Activated CD4-positive, alpha-beta T cell treated with anti-CD3 and anti-CD28 coated beads for 24 hours (primary cell): ENCODE measurements at regions not wholly inside any gene's neighbourhood (a gene's known extent, or its start where the extent isn't known, plus 50 kb on each side); places are given as distances from the start of the nearest gene placed in this dataset.

ENCODE experiments used
- DNase-seq, 2 donors: peaks; one replicate each; pipeline ENCODE4 v3.0.0-alpha.2; 2020; ENCODE audit warnings: low read depth in 2 of 2

DNA sequence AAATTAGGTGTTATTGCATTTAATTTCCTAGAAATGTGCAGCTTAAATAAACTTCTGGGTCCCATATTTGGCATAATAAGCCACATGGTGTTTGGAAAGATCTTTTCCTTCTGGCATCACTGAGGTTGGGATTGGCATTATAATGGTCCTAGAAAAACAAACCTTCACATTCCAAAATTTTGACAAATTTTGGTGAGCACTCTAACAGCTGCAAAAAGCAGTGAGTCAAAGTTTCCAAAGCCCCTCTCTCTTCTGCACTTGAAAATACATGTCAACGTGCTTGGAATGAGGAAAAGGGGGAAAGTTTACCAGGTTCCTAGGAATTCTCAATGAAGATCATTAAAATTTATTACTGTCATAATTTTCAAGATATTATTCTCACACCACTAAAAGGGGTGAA lies 77.8 kb upstream of the STK17B start:
- DNase-seq, result no peak

GRCh38 chr2:196249860-196250259 lies 78.5 kb upstream of the STK17B start:
- DNase-seq, result no peak

DNA sequence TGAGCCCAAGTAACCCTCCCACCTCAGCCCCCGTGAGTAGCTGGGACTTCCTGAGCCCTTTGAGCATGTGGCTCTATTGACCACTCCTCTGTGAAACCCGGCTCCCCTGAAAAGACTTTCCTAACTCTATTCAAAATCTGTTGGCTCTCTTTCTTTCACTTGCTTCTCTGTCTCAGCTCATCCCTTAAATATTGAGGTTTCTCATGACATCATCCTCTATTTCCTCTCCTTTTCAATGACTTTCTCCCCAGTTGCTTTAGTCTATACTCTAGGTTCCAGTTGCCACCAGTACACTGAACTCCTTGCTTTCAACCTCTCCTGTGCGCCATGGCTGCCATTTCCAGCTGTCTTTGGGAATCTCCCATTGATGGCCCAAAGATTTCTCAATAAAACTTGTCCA lies 79.8 kb upstream of the STK17B start:
- DNase-seq, result no peak

- no peak for DNase-seq
Measured at GRCh38 chr2:196252408-196253115, 81.2 kb upstream of the STK17B start.

DNA sequence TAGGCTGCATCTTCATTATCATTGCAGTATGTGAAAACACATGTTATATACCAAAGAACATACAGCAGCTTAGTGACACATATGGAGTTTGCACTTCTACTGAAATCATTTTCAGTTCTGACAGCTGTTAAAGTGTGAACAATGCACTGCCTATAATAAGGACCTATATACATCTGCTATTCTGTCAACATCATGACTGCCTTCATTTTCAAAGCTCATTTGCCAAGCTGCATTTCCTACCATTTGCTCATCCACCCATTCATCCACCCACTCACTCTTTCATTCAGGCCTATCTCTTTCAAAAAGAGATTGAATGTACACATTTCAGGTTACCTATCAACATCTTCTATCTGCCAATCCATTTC lies 81.7 kb upstream of the STK17B start:
- no peak for DNase-seq

DNA sequence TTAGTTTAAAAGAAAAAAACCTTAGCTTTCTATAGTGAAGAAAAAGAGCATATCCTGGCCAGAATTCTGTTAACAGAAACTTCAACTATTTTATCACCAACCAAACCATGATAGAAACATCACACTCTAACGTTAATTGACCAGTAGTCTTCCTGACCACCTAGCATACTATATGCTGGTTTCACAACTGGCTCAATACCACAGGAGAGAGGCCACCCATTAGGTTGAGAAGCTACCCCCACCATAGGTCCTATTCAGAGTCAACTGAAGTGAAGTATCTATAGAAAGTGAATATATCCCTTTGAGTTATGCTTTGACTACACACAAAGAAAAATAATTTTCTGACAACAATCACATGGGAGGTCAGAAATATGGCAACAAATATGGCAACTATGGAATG lies 85.2 kb upstream of the STK17B start:
- no peak for DNase-seq

- DNase-seq, result no peak
Measured at GRCh38 chr2:196257086-196257485, 85.7 kb upstream of the STK17B start.

- no peak for DNase-seq
Measured at GRCh38 chr2:196258407-196258806, 87.0 kb upstream of the STK17B start.

GRCh38 chr2:196259507-196260481 lies 88.4 kb upstream of the STK17B start:
- DNase-seq, result no peak

- no peak for DNase-seq
Measured at GRCh38 chr2:196260546-196260945, 89.2 kb upstream of the STK17B start.

DNA sequence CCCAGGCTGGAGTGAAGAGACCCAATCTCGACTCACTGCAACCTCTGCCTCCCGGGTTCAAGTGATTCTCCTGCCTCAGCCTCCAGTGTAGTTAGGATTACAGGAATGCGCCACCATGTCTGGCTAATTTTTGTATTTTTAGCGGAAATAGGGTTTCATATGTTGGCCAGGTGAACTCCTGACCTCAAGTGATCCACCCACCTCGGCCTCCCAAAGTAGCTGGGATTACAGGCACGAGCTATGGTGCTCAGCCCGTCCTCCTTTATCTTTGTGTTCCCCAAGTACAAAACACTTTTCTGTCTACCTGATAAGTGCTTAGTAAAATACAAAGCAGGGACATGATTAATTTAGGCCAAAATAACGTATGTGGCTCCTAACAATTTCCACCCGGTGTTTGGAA lies 91.2 kb upstream of the STK17B start:
- no peak for DNase-seq

DNA sequence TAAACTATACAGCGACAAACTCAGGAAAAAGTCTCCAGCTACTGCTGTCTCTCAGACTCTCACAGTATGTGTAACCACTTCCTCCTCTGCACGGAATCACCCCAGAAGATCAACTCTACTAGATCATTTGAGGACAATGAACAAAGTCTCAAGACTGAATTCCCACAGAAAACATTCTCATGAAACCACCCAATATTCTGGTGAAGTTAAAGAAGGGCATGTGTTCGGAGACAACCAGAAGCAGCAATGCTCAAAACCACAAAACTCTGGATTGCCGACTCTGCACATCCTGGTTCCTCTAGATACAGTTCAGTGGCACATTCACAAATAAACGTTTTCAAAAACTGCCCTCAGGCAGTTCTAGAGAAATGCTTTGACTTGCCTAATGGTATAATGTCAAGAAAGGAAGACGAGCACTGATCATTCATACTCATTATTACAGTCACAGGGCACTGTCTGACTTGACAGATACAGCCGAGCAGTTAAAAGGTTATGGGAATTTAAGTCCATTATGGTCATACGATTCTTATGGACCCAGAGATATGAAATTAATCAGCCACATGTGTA lies 91.9 kb upstream of the STK17B start:
- DNase-seq, result no peak

GRCh38 chr2:196266351-196266750 lies 95.0 kb upstream of the STK17B start:
- no peak for DNase-seq

GRCh38 chr2:196266855-196267254 lies 95.5 kb upstream of the STK17B start:
- DNase-seq, result no peak

DNA sequence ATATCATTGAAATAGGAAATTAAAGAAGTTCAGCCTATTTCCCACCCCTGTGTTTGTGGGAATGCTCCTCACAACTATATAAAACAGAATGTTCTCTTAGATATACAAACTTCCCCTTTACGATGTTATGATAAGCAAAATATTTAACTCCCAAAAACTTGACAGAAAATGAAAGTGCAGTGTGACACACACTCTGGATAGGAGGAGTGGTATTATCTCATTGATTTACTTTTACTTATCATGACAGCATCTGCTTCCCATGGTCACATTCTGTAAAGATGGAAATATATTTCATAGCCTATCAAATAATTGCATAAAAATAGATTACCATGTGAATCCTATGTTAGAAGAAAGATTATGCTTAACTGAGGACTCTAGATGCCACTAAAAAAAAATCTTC lies 96.6 kb upstream of the STK17B start:
- DNase-seq, result no peak

DNA sequence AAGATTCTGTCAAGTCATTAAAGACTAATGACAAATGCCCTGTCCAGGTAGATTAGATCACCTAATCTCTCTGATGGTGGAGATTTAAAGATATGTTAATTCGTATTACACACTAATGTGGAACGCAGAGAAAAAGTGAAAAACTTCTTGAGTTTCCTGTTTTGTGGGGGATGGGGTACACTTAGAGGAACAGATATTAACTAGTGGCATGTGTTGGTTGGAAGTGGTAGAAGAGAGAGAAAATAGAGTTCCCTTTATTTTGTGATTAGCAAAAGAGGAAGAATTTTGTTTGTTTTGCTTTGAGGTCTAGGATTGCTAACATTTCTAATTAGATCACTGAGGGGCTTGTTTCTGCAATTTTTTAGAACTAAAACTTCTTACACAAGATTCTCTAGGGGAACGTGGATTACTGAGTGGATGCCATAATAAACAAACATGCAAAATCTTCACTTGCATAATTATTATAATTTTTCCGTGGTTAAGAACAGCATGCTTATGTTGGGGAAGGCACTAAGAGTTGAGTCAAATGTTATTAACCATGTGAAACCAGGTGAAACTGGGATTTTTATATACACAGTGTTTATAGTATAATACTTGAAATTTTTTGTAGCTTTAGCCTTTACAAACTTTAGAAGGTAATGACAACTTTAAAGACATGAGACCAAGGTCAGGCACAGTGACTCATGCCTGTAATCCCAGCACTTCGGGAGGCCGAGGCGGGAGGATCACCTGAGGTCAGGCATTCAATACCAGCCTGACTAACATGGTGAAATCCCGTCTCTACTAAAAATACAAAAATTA lies 97.4 kb upstream of the STK17B start:
- DNase-seq, result no peak

DNA sequence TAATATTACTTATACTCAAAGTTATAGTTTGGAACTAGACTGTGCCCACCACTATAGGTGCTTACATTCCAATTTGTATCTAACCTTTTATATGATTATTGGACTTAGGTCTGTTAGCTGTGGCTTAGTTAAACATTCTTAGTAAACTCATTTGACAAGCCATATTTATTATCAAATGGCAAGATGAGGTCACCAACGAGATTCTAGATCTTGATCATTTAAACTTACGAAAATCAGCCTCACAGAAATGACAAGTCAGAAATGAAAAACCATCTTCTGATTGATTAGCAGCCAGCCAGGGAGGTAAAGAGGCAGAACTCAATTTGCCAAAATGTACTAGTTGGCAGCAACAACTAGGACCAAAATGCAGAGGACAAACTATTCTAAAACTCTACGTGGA lies 100.4 kb upstream of the STK17B start:
- DNase-seq, result no peak

DNA sequence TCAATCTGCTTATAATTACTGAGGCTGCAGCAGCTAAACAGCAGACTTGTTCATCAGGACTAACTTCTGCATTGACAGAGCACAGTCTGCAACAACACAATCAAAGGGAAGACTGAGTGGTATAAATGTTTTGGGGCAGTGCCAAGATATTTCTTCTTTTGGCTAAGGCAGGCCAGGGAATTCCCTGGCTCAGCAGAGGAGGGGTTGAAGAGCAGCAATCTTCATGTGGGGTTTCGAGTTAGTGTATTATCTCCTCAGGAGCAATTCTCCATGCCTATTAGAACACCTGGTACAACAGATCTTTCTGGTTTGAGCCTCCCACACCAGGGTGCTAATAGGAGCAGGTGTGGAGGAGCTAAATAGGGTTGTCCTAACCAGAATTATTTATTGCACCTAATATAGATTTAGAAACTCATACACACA lies 103.0 kb upstream of the STK17B start:
- DNase-seq, result no peak

DNA sequence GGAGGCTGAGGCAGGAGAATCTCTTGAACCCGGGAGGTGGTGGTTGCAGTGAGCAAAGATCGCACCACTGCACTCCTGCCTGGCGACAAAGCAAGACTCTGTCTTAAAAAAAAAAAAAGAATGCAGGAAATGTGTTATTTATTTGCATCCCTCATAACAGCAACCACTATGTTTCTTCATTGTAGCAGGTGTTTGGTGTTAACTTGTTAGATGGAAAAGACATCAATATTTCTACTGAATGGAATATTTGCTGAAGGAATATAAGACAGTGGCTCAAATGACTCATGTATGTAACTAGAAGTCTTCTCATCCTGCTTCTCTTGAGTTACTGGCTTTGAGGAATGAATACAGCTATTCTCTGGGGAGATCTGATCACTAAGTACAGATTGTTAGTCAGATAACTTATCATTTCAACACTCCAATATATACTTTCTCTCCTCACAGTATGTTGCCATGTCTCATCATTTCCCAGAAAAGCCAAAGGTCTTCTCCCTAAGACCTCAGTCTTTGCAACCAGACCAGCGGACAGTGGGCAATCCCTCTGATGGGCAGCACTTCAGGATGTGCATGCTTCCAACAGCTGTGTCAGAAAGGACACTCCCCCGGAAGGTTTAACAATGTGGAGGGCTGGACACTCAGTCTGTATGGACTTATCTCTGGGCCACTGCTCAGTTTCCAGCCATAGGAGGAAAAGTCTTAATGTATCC lies 104.4 kb upstream of the STK17B start:
- no peak for DNase-seq

DNA sequence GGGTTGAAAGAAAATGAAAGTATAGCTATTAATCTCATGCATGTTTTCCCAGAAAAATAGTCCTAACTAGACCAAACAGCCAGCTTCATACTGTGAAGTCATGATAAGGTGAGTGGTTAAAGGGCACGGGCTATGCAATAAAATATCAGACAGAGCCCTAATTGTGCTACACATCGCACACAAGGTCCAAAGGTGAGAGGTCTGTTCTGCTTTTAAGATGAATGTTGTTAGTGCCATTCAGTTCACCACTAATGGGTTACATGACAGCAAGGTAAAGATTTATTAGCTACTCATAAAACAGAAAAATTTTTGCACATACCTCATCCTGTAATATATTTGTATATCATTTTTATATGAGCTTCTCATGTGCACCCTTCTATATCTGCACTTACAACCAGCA lies 105.0 kb upstream of the STK17B start:
- no peak for DNase-seq

GRCh38 chr2:196277002-196277401 lies 105.6 kb upstream of the STK17B start:
- no peak for DNase-seq
